Retinal pigment epithelial cell (primary cell): ENCODE measurements at regions not wholly inside any gene's neighbourhood (a gene's known extent, or its start where the extent isn't known, plus 50 kb on each side); places are given as distances from the start of the nearest gene placed in this dataset.

Source experiments
- DNase-seq: peaks from one replicate; pipeline ENCODE4 v3.0.0-alpha.2; 2010; ENCODE audit warnings: low read depth
- H3K4me3 ChIP-seq: 2 replicates; pipeline ENCODE4 v1.5.1; 2011; ENCODE audit warnings: mild to moderate bottlenecking, low read length, control low read depth, moderate library complexity
- CTCF ChIP-seq: conservative IDR thresholded peaks from 2 replicates; pipeline ENCODE4 v1.5.1; 2011; ENCODE audit warnings: low read depth, low read length, control low read depth, inconsistent platforms

GRCh38 chr6:135753196-135753595 is 98.3 kb upstream of the PDE7B start:
- no peak for DNase-seq
- no peak overlapping the region for H3K4me3 ChIP-seq
- no peak for TF ChIP-seq CTCF

- H3K4me3 ChIP-seq: no peak overlapping the region
- TF ChIP-seq CTCF: peak; percentile 30
- no peak for DNase-seq
Observed at GRCh38 chr6:135759831-135760230, 91.7 kb upstream of the PDE7B start.

- H3K4me3 ChIP-seq: no peak overlapping the region
- TF ChIP-seq CTCF: no peak
- no peak for DNase-seq
Observed at GRCh38 chr6:135774006-135774405, 77.5 kb upstream of the PDE7B start.

GRCh38 chr6:135779213-135779612 is 72.3 kb upstream of the PDE7B start:
- TF ChIP-seq CTCF: no peak
- H3K4me3 ChIP-seq: no peak overlapping the region
- DNase-seq: no peak

GRCh38 chr6:135780326-135780725 is 71.2 kb upstream of the PDE7B start:
- no peak for DNase-seq
- no peak overlapping the region for H3K4me3 ChIP-seq
- no peak for TF ChIP-seq CTCF

GRCh38 chr6:135782546-135782945 is 69.0 kb upstream of the PDE7B start:
- no peak overlapping the region for H3K4me3 ChIP-seq
- no peak for DNase-seq
- no peak for TF ChIP-seq CTCF

GRCh38 chr6:135784507-135784906 is 67.0 kb upstream of the PDE7B start:
- no peak for TF ChIP-seq CTCF
- no peak overlapping the region for H3K4me3 ChIP-seq
- DNase-seq: no peak
